ENCODE measurements at regions not wholly inside any gene's neighbourhood (a gene's known extent, or its start where the extent isn't known, plus 50 kb on each side); places are given as distances from the start of the nearest gene placed in this dataset.
A peak's percentile ranks its signal among the peaks of the same experiment; 100 is the strongest.

DNA sequence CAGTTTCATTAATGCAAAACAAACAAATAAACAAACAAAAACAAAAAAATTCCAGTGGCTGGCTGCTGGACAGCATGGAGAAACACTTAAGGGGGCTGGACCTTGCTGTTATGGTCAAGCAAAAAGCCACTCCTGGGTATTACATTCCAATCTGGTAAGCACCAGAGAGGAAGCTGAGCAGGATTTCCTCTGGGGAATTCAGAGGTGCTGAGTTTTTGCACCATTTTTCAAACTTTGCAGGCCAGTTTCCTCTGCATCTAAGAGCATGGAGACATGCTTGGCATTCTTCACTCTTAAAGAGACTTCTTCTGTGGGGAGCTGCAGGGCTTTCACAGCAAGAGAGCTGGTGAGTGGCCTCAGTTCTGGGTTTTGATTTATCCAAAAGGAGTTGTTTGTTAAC, 84.5 kb downstream of the FZD1 start:
- CTCF ChIA-PET, result no interaction called here
- Histone ChIP-seq H3K27ac (ENCODE audit: low read length) (no peak overlapping the region), H3K9ac (ENCODE audit: low read length) (no peak overlapping the region), H4K20me1 (ENCODE audit: low read length) (no peaks in the 10 kb centered on the region), H2AFZ (ENCODE audit: low read length) (no peak overlapping the region), H3K9me3 (ENCODE audit: low read length) (no peaks in the 10 kb centered on the region), H3K36me3 (ENCODE audit: low read depth, low read length) (no peaks in the 10 kb centered on the region), H3K27me3 (ENCODE audit: low read length) (no peaks in the 10 kb centered on the region), H3F3A (ENCODE audit: low read length, unreplicated experiment) (no peaks in the 10 kb centered on the region), H3K4me2 (ENCODE audit: low read length) (no peak overlapping the region), H3K9me2 (replicated peaks; ENCODE audit: low read length) (no peaks in the 10 kb centered on the region), H3K4me1 (ENCODE audit: insufficient read depth, low read length) (peaks cover 13% of the 10 kb centered on the region), H3K4me3 (ENCODE audit: low read length) (no peak overlapping the region), H3K79me2 (ENCODE audit: low read length) (no peaks in the 10 kb centered on the region)
- TF ChIP-seq EZH2 (IDR thresholded peaks at IDR 0.05; ENCODE audit: low read length, unreplicated experiment), result no peak
- no peak for TF ChIP-seq EZH2phosphoT487 (IDR thresholded peaks at IDR 0.05; ENCODE audit: borderline replicate concordance, low read length)
- TF ChIP-seq, protein P1, sequence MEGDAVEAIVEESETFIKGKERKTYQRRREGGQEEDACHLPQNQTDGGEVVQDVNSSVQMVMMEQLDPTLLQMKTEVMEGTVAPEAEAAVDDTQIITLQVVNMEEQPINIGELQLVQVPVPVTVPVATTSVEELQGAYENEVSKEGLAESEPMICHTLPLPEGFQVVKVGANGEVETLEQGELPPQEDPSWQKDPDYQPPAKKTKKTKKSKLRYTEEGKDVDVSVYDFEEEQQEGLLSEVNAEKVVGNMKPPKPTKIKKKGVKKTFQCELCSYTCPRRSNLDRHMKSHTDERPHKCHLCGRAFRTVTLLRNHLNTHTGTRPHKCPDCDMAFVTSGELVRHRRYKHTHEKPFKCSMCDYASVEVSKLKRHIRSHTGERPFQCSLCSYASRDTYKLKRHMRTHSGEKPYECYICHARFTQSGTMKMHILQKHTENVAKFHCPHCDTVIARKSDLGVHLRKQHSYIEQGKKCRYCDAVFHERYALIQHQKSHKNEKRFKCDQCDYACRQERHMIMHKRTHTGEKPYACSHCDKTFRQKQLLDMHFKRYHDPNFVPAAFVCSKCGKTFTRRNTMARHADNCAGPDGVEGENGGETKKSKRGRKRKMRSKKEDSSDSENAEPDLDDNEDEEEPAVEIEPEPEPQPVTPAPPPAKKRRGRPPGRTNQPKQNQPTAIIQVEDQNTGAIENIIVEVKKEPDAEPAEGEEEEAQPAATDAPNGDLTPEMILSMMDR (conservative IDR thresholded peaks at IDR 0.05; ENCODE audit: low read depth, low read length), result no peak
- ATAC-seq, result no peak
- no TSS peak for BruUV-seq (replicated peaks)
- intact Hi-C loops (cut with micrococcal nuclease), result no loop called here
- POLR2A ChIA-PET (ENCODE audit: unreplicated experiment), result no interaction called here
- no peak for DNase-seq

DNA sequence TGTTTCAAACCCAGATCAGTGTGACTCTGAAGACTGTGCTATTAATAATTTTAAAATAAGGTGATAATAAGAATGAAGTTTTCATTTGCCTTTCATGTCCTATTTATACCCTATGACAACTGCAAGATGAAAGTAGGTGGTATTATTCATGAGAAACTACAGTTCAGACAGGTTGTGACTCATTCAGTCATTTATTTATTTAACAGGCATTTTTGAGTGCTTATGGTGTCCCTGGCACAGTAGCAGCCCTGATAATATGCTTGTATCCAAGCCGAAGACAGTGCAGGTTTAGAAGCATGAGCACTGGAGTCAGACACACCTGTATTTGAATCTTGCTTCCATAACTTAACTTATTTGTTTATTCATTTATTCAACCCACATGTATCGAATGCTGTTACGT, 87.1 kb downstream of the FZD1 start:
- no peak for TF ChIP-seq EZH2 (IDR thresholded peaks at IDR 0.05; ENCODE audit: low read length, unreplicated experiment)
- no peak for TF ChIP-seq EZH2phosphoT487 (IDR thresholded peaks at IDR 0.05; ENCODE audit: borderline replicate concordance, low read length)
- H3K9me3 ChIP-seq (ENCODE audit: low read length), result no peaks in the 10 kb centered on the region
- H3K36me3 ChIP-seq (ENCODE audit: low read depth, low read length), result no peaks in the 10 kb centered on the region
- no peaks in the 10 kb centered on the region for H3K9me2 ChIP-seq (replicated peaks; ENCODE audit: low read length)
- peak overlapping the region; percentile 39; the same call in 1 of the 2 replicates for H3K4me2 ChIP-seq (ENCODE audit: low read length)
- BruUV-seq (replicated peaks), result no TSS peak
- H3F3A ChIP-seq (ENCODE audit: low read length, unreplicated experiment), result no peaks in the 10 kb centered on the region
- ChIA-PET POLR2A (ENCODE audit: unreplicated experiment) (no interaction called here), CTCF (no interaction called here)
- no peaks in the 10 kb centered on the region for H4K20me1 ChIP-seq (ENCODE audit: low read length)
- no peak overlapping the region for H3K9ac ChIP-seq (ENCODE audit: low read length)
- peaks cover 13% of the 10 kb centered on the region for H3K4me1 ChIP-seq (ENCODE audit: insufficient read depth, low read length)
- ATAC-seq (peak; percentile 99), DNase-seq (peak; percentile 80)
- intact Hi-C loops (cut with micrococcal nuclease), result loop anchor here (10.0 kb wide), 1 partner anchor 203 kb away; no protein-coding TSS in a partner anchor
- H3K27ac ChIP-seq (ENCODE audit: low read length), result no peak overlapping the region
- H2AFZ ChIP-seq (ENCODE audit: low read length), result no peak overlapping the region
- no peaks in the 10 kb centered on the region for H3K27me3 ChIP-seq (ENCODE audit: low read length)
- no peaks in the 10 kb centered on the region for H3K79me2 ChIP-seq (ENCODE audit: low read length)
- no peak overlapping the region for H3K4me3 ChIP-seq (ENCODE audit: low read length)

DNA sequence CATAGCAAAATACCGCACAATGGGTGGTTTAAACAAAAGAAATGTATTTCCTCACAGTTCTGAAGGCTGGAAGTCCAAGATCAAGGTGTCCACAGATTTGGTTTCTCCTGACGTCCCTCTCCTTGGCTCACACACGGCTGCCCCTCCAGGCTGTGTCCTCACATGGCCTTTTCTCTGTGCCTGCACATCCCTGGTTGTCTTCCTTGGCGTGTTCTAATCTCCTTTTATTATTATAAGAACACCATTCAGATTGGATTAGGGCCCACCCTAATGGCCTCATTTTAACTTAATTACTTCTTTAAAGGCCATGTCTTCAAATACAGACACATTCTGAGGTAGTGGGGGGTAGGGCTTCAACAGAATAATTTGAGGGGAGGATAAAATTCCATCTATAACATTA, 87.9 kb downstream of the FZD1 start:
- H3K36me3 ChIP-seq (ENCODE audit: low read depth, low read length), result no peaks in the 10 kb centered on the region
- peaks cover 13% of the 10 kb centered on the region for H3K4me1 ChIP-seq (ENCODE audit: insufficient read depth, low read length)
- H3F3A ChIP-seq (ENCODE audit: low read length, unreplicated experiment), result no peaks in the 10 kb centered on the region
- no peak overlapping the region for H3K9ac ChIP-seq (ENCODE audit: low read length)
- ChIA-PET CTCF (interaction anchor here (0.6 kb wide), 1 partner anchor 262 kb away, joined by 4 read pairs; no protein-coding TSS in a partner anchor), POLR2A (ENCODE audit: unreplicated experiment) (no interaction called here)
- H3K9me2 ChIP-seq (replicated peaks; ENCODE audit: low read length), result no peaks in the 10 kb centered on the region
- intact Hi-C loops (cut with micrococcal nuclease), result loop anchor here (10.0 kb wide), 1 partner anchor 203 kb away; no protein-coding TSS in a partner anchor
- H3K9me3 ChIP-seq (ENCODE audit: low read length), result no peaks in the 10 kb centered on the region
- H4K20me1 ChIP-seq (ENCODE audit: low read length), result no peaks in the 10 kb centered on the region
- DNase-seq (no peak), ATAC-seq (no peak)
- H3K27ac ChIP-seq (ENCODE audit: low read length), result no peak overlapping the region
- no TSS peak for BruUV-seq (replicated peaks)
- no peaks in the 10 kb centered on the region for H3K27me3 ChIP-seq (ENCODE audit: low read length)
- TF ChIP-seq EZH2 (IDR thresholded peaks at IDR 0.05; ENCODE audit: low read length, unreplicated experiment), result no peak
- no peak for TF ChIP-seq EZH2phosphoT487 (IDR thresholded peaks at IDR 0.05; ENCODE audit: borderline replicate concordance, low read length)
- TF ChIP-seq, protein P1 (conservative IDR thresholded peaks at IDR 0.05; ENCODE audit: low read depth, low read length), result no peak
- H3K4me3 ChIP-seq (ENCODE audit: low read length), result no peak overlapping the region
- H2AFZ ChIP-seq (ENCODE audit: low read length), result no peak overlapping the region
- no peaks in the 10 kb centered on the region for H3K79me2 ChIP-seq (ENCODE audit: low read length)
- H3K4me2 ChIP-seq (ENCODE audit: low read length), result no peak overlapping the region
